SK-N-SH treated with all-trans-retinoic acid at 6 μM for 48 hours (cell line): ENCODE measurements at regions not wholly inside any gene's neighbourhood (a gene's known extent, or its start where the extent isn't known, plus 50 kb on each side); places are given as distances from the start of the nearest gene placed in this dataset.

ENCODE experiments used
- ATAC-seq: fragments of 200-7000 bp; cut with Tn5 transposase; 3 replicates; pipeline ENCODE4 v1.9.1; 2020; ENCODE audit warnings: mild to moderate bottlenecking, moderate library complexity
- BACH2 ChIP-seq: fragments of 250-450 bp; sonication (Bioruptor Pico); IDR thresholded peaks from 2 replicates; pipeline ENCODE4 v1.9.0; 2021; ENCODE audit warnings: mild to moderate bottlenecking, borderline replicate concordance
- CREB5 ChIP-seq: fragments of 250-450 bp; sonication (Bioruptor Pico); IDR thresholded peaks from 2 replicates; pipeline ENCODE4 v1.5.1; 2020; ENCODE audit warnings: low read depth, mild to moderate bottlenecking, moderate library complexity
- CSRNP3 ChIP-seq: fragments of 250-450 bp; sonication (Bioruptor Pico); IDR thresholded peaks from 2 replicates; pipeline ENCODE4 v1.5.1; 2021; ENCODE audit warnings: mild to moderate bottlenecking, moderate library complexity
- ESRRG ChIP-seq: fragments of 250-450 bp; sonication (Bioruptor Pico); IDR thresholded peaks from 2 replicates; pipeline ENCODE4 v1.6.1; 2021; ENCODE audit warnings: mild to moderate bottlenecking
- GLIS3 ChIP-seq: fragments of 250-450 bp; sonication (Bioruptor Pico); IDR thresholded peaks from 2 replicates; pipeline ENCODE4 v1.5.0; 2020; ENCODE audit warnings: mild to moderate bottlenecking, moderate library complexity
- POU6F1 ChIP-seq: fragments of 250-450 bp; sonication (Bioruptor Pico); IDR thresholded peaks from 2 replicates; pipeline ENCODE4 v1.8.0; 2021; ENCODE audit warnings: low read depth, mild to moderate bottlenecking, moderate library complexity, borderline replicate concordance
- RARB ChIP-seq: fragments of 250-450 bp; sonication (Bioruptor Pico); IDR thresholded peaks from 2 replicates; pipeline ENCODE4 v1.8.0; 2021; ENCODE audit warnings: mild to moderate bottlenecking, moderate library complexity
- SNAI2 ChIP-seq: fragments of 250-450 bp; sonication (Bioruptor Pico); IDR thresholded peaks from 2 replicates; pipeline ENCODE4 v1.5.0; 2020; ENCODE audit warnings: mild to moderate bottlenecking, moderate library complexity
- TOX ChIP-seq: fragments of 250-450 bp; sonication (Bioruptor Pico); IDR thresholded peaks from 2 replicates; pipeline ENCODE4 v1.8.0; 2021; ENCODE audit warnings: mild to moderate bottlenecking, moderate library complexity, borderline replicate concordance
- ZC3H10 ChIP-seq: fragments of 250-450 bp; sonication (Bioruptor Pico); IDR thresholded peaks from 2 replicates; pipeline ENCODE4 v1.5.1; 2021; ENCODE audit warnings: mild to moderate bottlenecking, moderate library complexity
- ZFP30 ChIP-seq: fragments of 450-650 bp; formaldehyde crosslinking; IDR thresholded peaks from 2 replicates; pipeline ENCODE4 v1.5.0; 2022; ENCODE audit warnings: mild to moderate bottlenecking, moderate library complexity
- ZNF565 ChIP-seq: fragments of 450-650 bp; formaldehyde crosslinking; conservative IDR thresholded peaks from 2 replicates; pipeline ENCODE4 v1.5.0; 2020; ENCODE audit warnings: low read depth, mild to moderate bottlenecking, moderate library complexity
- ZNF8 ChIP-seq: fragments of 450-650 bp; formaldehyde crosslinking; IDR thresholded peaks from 2 replicates; pipeline ENCODE4 v1.5.0; 2020; ENCODE audit warnings: mild to moderate bottlenecking, moderate library complexity
- TF ChIP-seq, protein P1 (sequence below): fragments of 250-450 bp; sonication (Bioruptor Pico); IDR thresholded peaks from 2 replicates; pipeline ENCODE4 v1.5.0; 2020; ENCODE audit warnings: mild to moderate bottlenecking, moderate library complexity
- TF ChIP-seq, protein P2 (sequence below): fragments of 250-450 bp; sonication (Bioruptor Pico); IDR thresholded peaks from 2 replicates; pipeline ENCODE4 v1.8.0; 2020; ENCODE audit warnings: mild to moderate bottlenecking, moderate library complexity, borderline replicate concordance

- TF ChIP-seq RARB (CRISPR knock-in tag), result no peak
- TF ChIP-seq CREB5 (CRISPR knock-in tag), result no peak
- no peak for TF ChIP-seq SNAI2 (CRISPR knock-in tag)
- no peak for TF ChIP-seq BACH2 (CRISPR knock-in tag)
- TF ChIP-seq, protein P1, sequence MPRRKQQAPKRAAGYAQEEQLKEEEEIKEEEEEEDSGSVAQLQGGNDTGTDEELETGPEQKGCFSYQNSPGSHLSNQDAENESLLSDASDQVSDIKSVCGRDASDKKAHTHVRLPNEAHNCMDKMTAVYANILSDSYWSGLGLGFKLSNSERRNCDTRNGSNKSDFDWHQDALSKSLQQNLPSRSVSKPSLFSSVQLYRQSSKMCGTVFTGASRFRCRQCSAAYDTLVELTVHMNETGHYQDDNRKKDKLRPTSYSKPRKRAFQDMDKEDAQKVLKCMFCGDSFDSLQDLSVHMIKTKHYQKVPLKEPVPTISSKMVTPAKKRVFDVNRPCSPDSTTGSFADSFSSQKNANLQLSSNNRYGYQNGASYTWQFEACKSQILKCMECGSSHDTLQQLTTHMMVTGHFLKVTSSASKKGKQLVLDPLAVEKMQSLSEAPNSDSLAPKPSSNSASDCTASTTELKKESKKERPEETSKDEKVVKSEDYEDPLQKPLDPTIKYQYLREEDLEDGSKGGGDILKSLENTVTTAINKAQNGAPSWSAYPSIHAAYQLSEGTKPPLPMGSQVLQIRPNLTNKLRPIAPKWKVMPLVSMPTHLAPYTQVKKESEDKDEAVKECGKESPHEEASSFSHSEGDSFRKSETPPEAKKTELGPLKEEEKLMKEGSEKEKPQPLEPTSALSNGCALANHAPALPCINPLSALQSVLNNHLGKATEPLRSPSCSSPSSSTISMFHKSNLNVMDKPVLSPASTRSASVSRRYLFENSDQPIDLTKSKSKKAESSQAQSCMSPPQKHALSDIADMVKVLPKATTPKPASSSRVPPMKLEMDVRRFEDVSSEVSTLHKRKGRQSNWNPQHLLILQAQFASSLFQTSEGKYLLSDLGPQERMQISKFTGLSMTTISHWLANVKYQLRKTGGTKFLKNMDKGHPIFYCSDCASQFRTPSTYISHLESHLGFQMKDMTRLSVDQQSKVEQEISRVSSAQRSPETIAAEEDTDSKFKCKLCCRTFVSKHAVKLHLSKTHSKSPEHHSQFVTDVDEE (CRISPR knock-in tag), result no peak
- TF ChIP-seq ZC3H10 (CRISPR knock-in tag), result no peak
- no peak for ATAC-seq
These were observed 58.1 kb upstream of the PLEKHG3 start for GRCh38 chr14:64646103-64646502.

GRCh38 chr14:64649383-64649998, 54.7 kb upstream of the PLEKHG3 start:
- no peak for TF ChIP-seq RARB (CRISPR knock-in tag)
- no peak for TF ChIP-seq ZNF8 (CRISPR knock-in tag)
- TF ChIP-seq ZC3H10 (CRISPR knock-in tag), result no peak
- TF ChIP-seq, protein P1 (CRISPR knock-in tag), result no peak
- TF ChIP-seq, all 23 proteins: peak for 0
- ATAC-seq, result no peak

- ATAC-seq, result peak; percentile 13; the same call in 2 of the 3 replicates
- no peak for TF ChIP-seq ESRRG
- TF ChIP-seq, protein P1 (CRISPR knock-in tag), result no peak
- TF ChIP-seq ZFP30, result no peak
- TF ChIP-seq CSRNP3 (CRISPR knock-in tag), result no peak
- TF ChIP-seq TOX (CRISPR knock-in tag), result no peak
- TF ChIP-seq ZNF565 (CRISPR knock-in tag), result no peak
- TF ChIP-seq, protein P2, sequence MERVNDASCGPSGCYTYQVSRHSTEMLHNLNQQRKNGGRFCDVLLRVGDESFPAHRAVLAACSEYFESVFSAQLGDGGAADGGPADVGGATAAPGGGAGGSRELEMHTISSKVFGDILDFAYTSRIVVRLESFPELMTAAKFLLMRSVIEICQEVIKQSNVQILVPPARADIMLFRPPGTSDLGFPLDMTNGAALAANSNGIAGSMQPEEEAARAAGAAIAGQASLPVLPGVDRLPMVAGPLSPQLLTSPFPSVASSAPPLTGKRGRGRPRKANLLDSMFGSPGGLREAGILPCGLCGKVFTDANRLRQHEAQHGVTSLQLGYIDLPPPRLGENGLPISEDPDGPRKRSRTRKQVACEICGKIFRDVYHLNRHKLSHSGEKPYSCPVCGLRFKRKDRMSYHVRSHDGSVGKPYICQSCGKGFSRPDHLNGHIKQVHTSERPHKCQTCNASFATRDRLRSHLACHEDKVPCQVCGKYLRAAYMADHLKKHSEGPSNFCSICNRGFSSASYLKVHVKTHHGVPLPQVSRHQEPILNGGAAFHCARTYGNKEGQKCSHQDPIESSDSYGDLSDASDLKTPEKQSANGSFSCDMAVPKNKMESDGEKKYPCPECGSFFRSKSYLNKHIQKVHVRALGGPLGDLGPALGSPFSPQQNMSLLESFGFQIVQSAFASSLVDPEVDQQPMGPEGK (CRISPR knock-in tag), result no peak
- no peak for TF ChIP-seq SNAI2 (CRISPR knock-in tag)
- no peak for TF ChIP-seq ZC3H10 (CRISPR knock-in tag)
- TF ChIP-seq GLIS3, result no peak
- TF ChIP-seq POU6F1 (CRISPR knock-in tag), result no peak
- no peak for TF ChIP-seq CREB5 (CRISPR knock-in tag)
These were observed 50.4 kb upstream of the PLEKHG3 start for GRCh38 chr14:64653900-64654245.
